ENCODE measurements at regions not wholly inside any gene's neighbourhood (a gene's known extent, or its start where the extent isn't known, plus 50 kb on each side); places are given as distances from the start of the nearest gene placed in this dataset.

GRCh38 chr2:4828682-4829374 is 863.4 kb upstream of the SOX11 start:
- no peak overlapping the region for H3K4me3 ChIP-seq
- no peak for DNase-seq (ENCODE audit: low spot score in 2 of 2)
- H3K9me3 ChIP-seq = no peaks in the 10 kb centered on the region
- no peaks in the 10 kb centered on the region for H3K4me1 ChIP-seq
- H3K36me3 ChIP-seq = no peaks in the 10 kb centered on the region
- no peak for TF ChIP-seq CTCF (IDR thresholded peaks at IDR 0.05)
- TF ChIP-seq POLR2A (IDR thresholded peaks at IDR 0.05) = no peak
- TF ChIP-seq POLR2AphosphoS5 (IDR thresholded peaks at IDR 0.05) = no peak
- H3K27ac ChIP-seq = no peak overlapping the region
- no peaks in the 10 kb centered on the region for H3K27me3 ChIP-seq
- intact Hi-C loops (cut with DNase I; ENCODE audit: low total_unique reads) = no loop called here

- Histone ChIP-seq H3K27ac (no peak overlapping the region), H3K27me3 (no peaks in the 10 kb centered on the region), H3K4me1 (no peaks in the 10 kb centered on the region), H3K9me3 (no peaks in the 10 kb centered on the region), H3K36me3 (no peaks in the 10 kb centered on the region), H3K4me3 (no peak overlapping the region)
- no peak for DNase-seq (ENCODE audit: low spot score in 2 of 2)
- TF ChIP-seq POLR2AphosphoS5 (IDR thresholded peaks at IDR 0.05) (no peak), CTCF (IDR thresholded peaks at IDR 0.05) (no peak), POLR2A (IDR thresholded peaks at IDR 0.05) (no peak)
- intact Hi-C loops (cut with DNase I; ENCODE audit: low total_unique reads) = no loop called here
Observed at GRCh38 chr2:4831751-4832150, 860.4 kb upstream of the SOX11 start.

GRCh38 chr2:4832642-4833041 is 859.5 kb upstream of the SOX11 start:
- Histone ChIP-seq H3K9me3 (no peaks in the 10 kb centered on the region), H3K4me1 (no peaks in the 10 kb centered on the region), H3K4me3 (no peak overlapping the region), H3K27me3 (no peaks in the 10 kb centered on the region), H3K27ac (no peak overlapping the region), H3K36me3 (no peaks in the 10 kb centered on the region)
- no peak for TF ChIP-seq POLR2A (IDR thresholded peaks at IDR 0.05)
- no peak for TF ChIP-seq CTCF (IDR thresholded peaks at IDR 0.05)
- no peak for TF ChIP-seq POLR2AphosphoS5 (IDR thresholded peaks at IDR 0.05)
- intact Hi-C loops (cut with DNase I; ENCODE audit: low total_unique reads) = no loop called here
- no peak for DNase-seq (ENCODE audit: low spot score in 2 of 2)

- no peaks in the 10 kb centered on the region for H3K36me3 ChIP-seq
- no peak overlapping the region for H3K4me3 ChIP-seq
- DNase-seq (ENCODE audit: low spot score in 2 of 2) = no peak
- H3K27ac ChIP-seq = no peak overlapping the region
- no peaks in the 10 kb centered on the region for H3K27me3 ChIP-seq
- intact Hi-C loops (cut with DNase I; ENCODE audit: low total_unique reads) = no loop called here
- TF ChIP-seq POLR2AphosphoS5 (IDR thresholded peaks at IDR 0.05) = no peak
- no peak for TF ChIP-seq CTCF (IDR thresholded peaks at IDR 0.05)
- TF ChIP-seq POLR2A (IDR thresholded peaks at IDR 0.05) = no peak
- H3K4me1 ChIP-seq = no peaks in the 10 kb centered on the region
- H3K9me3 ChIP-seq = no peaks in the 10 kb centered on the region
Observed at GRCh38 chr2:4838626-4839025, 853.6 kb upstream of the SOX11 start.

- no peak overlapping the region for H3K4me3 ChIP-seq
- DNase-seq (ENCODE audit: low spot score in 2 of 2) = no peak
- no peak for TF ChIP-seq POLR2AphosphoS5 (IDR thresholded peaks at IDR 0.05)
- TF ChIP-seq POLR2A (IDR thresholded peaks at IDR 0.05) = no peak
- no peak for TF ChIP-seq CTCF (IDR thresholded peaks at IDR 0.05)
- no peaks in the 10 kb centered on the region for H3K4me1 ChIP-seq
- intact Hi-C loops (cut with DNase I; ENCODE audit: low total_unique reads) = no loop called here
- H3K27me3 ChIP-seq = no peaks in the 10 kb centered on the region
- H3K9me3 ChIP-seq = no peaks in the 10 kb centered on the region
- H3K27ac ChIP-seq = no peak overlapping the region
- no peaks in the 10 kb centered on the region for H3K36me3 ChIP-seq
Observed at GRCh38 chr2:4840791-4841190, 851.4 kb upstream of the SOX11 start.

Measured in breast epithelium (tissue), 4 donors.